ENCODE measurements at regions not wholly inside any gene's neighbourhood (a gene's known extent, or its start where the extent isn't known, plus 50 kb on each side); places are given as distances from the start of the nearest gene placed in this dataset.

- ChIA-PET CTCF (no interaction called here), POLR2A (no interaction called here)
- DNase-seq = no peak
- H3K4me1 ChIP-seq = no peaks in the 10 kb centered on the region
- intact Hi-C loops (cut with micrococcal nuclease; ENCODE audit: unreplicated experiment) = no loop called here
- no TSS peak for BruUV-seq (replicated peaks)
- Mint-ChIP-seq H3K4me1 (ENCODE audit: low read depth, unreplicated experiment) (no peaks in the 10 kb centered on the region), H3K27me3 (ENCODE audit: insufficient read depth, unreplicated experiment) (no peaks in the 10 kb centered on the region), H3K9me3 (ENCODE audit: unreplicated experiment) (no peaks in the 10 kb centered on the region), H3K36me3 (ENCODE audit: insufficient read depth, unreplicated experiment) (no peaks in the 10 kb centered on the region), H3K27ac (ENCODE audit: unreplicated experiment) (no peak overlapping the region), H3K4me3 (ENCODE audit: unreplicated experiment) (no peak overlapping the region)
- no peak overlapping the region for H3K4me3 ChIP-seq (ENCODE audit: low read depth, low read length)
- TF ChIP-seq, protein P1, sequence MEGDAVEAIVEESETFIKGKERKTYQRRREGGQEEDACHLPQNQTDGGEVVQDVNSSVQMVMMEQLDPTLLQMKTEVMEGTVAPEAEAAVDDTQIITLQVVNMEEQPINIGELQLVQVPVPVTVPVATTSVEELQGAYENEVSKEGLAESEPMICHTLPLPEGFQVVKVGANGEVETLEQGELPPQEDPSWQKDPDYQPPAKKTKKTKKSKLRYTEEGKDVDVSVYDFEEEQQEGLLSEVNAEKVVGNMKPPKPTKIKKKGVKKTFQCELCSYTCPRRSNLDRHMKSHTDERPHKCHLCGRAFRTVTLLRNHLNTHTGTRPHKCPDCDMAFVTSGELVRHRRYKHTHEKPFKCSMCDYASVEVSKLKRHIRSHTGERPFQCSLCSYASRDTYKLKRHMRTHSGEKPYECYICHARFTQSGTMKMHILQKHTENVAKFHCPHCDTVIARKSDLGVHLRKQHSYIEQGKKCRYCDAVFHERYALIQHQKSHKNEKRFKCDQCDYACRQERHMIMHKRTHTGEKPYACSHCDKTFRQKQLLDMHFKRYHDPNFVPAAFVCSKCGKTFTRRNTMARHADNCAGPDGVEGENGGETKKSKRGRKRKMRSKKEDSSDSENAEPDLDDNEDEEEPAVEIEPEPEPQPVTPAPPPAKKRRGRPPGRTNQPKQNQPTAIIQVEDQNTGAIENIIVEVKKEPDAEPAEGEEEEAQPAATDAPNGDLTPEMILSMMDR (IDR thresholded peaks at IDR 0.05; ENCODE audit: insufficient read depth in 1 of 2, low read depth in 1 of 2, low read length in 1 of 2, severe bottlenecking in 1 of 2, unreplicated experiment in 1 of 2) = no peak
- no peaks in the 10 kb centered on the region for H3K9me3 ChIP-seq
- no peaks in the 10 kb centered on the region for H3K27me3 ChIP-seq (replicated peaks; ENCODE audit: control insufficient read depth, insufficient read depth, low read length)
- no peaks in the 10 kb centered on the region for H3K36me3 ChIP-seq (ENCODE audit: control insufficient read depth, insufficient read depth, low read length)
These were observed 288.7 kb downstream of the SOX2 start for GRCh38 chr3:182000447-182000846.

DNA sequence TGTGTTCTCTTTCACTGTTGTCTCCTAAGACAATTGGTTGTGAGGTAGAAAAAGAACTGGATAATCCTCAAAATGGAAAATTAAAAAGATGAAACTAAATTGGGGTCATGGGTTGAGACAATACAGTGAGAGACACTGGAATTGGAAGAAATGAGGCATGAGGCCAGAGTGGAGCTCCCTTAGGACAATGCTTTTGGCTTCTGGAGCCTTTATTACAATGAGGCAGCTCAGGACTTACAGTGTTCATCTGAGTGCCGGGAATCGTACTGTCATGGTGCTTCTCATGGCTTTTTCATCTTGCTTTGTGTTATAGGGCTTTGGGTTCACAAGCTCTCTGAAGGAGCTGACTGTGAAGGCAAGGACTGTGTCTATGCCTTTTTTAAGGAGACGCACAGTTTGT, 293.5 kb downstream of the SOX2 start:
- Histone ChIP-seq H3K36me3 (ENCODE audit: control insufficient read depth, insufficient read depth, low read length) (no peaks in the 10 kb centered on the region), H3K4me1 (no peaks in the 10 kb centered on the region), H3K27me3 (replicated peaks; ENCODE audit: control insufficient read depth, insufficient read depth, low read length) (no peaks in the 10 kb centered on the region), H3K9me3 (no peaks in the 10 kb centered on the region), H3K4me3 (ENCODE audit: low read depth, low read length) (no peak overlapping the region)
- Mint-ChIP-seq H3K27me3 (ENCODE audit: insufficient read depth, unreplicated experiment) (no peaks in the 10 kb centered on the region), H3K4me1 (ENCODE audit: low read depth, unreplicated experiment) (peaks cover 7% of the 10 kb centered on the region), H3K27ac (ENCODE audit: unreplicated experiment) (no peak overlapping the region), H3K9me3 (ENCODE audit: unreplicated experiment) (no peaks in the 10 kb centered on the region), H3K36me3 (ENCODE audit: insufficient read depth, unreplicated experiment) (no peaks in the 10 kb centered on the region), H3K4me3 (ENCODE audit: unreplicated experiment) (no peak overlapping the region)
- DNase-seq = no peak
- intact Hi-C loops (cut with micrococcal nuclease; ENCODE audit: unreplicated experiment) = no loop called here
- BruUV-seq (replicated peaks) = no TSS peak
- ChIA-PET CTCF (no interaction called here), POLR2A (no interaction called here)
- TF ChIP-seq, protein P1 (IDR thresholded peaks at IDR 0.05; ENCODE audit: insufficient read depth in 1 of 2, low read depth in 1 of 2, low read length in 1 of 2, severe bottlenecking in 1 of 2, unreplicated experiment in 1 of 2) = no peak

DNA sequence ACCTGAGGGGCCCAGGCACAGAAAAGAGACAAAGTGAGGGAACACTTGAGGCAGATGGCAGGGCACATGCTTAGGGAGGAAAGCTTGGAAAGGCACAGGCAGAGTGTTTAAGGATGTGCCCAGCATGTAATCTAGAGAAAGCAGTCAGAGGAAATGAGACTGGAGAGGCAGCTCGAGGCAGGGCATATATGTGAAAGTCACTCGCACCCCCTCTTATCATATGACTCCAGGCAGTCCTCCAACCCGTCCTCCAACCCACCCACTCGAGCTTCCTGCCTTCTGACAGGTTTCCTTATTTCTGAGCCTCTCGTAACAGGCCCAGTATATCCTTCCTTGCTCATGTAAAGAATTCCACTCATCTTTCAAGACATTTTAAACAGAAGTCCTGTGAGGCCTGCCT, 294.0 kb downstream of the SOX2 start:
- Mint-ChIP-seq H3K9me3 (ENCODE audit: unreplicated experiment) (no peaks in the 10 kb centered on the region), H3K27me3 (ENCODE audit: insufficient read depth, unreplicated experiment) (no peaks in the 10 kb centered on the region), H3K36me3 (ENCODE audit: insufficient read depth, unreplicated experiment) (no peaks in the 10 kb centered on the region), H3K4me1 (ENCODE audit: low read depth, unreplicated experiment) (peaks cover 7% of the 10 kb centered on the region), H3K27ac (ENCODE audit: unreplicated experiment) (no peak overlapping the region), H3K4me3 (ENCODE audit: unreplicated experiment) (no peak overlapping the region)
- TF ChIP-seq, protein P1 (IDR thresholded peaks at IDR 0.05; ENCODE audit: insufficient read depth in 1 of 2, low read depth in 1 of 2, low read length in 1 of 2, severe bottlenecking in 1 of 2, unreplicated experiment in 1 of 2) = no peak
- ChIA-PET POLR2A (no interaction called here), CTCF (no interaction called here)
- intact Hi-C loops (cut with micrococcal nuclease; ENCODE audit: unreplicated experiment) = no loop called here
- H3K4me1 ChIP-seq = no peaks in the 10 kb centered on the region
- DNase-seq = no peak
- H3K4me3 ChIP-seq (ENCODE audit: low read depth, low read length) = no peak overlapping the region
- H3K36me3 ChIP-seq (ENCODE audit: control insufficient read depth, insufficient read depth, low read length) = no peaks in the 10 kb centered on the region
- no TSS peak for BruUV-seq (replicated peaks)
- no peaks in the 10 kb centered on the region for H3K27me3 ChIP-seq (replicated peaks; ENCODE audit: control insufficient read depth, insufficient read depth, low read length)
- H3K9me3 ChIP-seq = no peaks in the 10 kb centered on the region
